Panc1 (cell line): ENCODE measurements at regions not wholly inside any gene's neighbourhood (a gene's known extent, or its start where the extent isn't known, plus 50 kb on each side); places are given as distances from the start of the nearest gene placed in this dataset.

Experiments
- ATAC-seq: fragments of 200-7000 bp; cut with Tn5 transposase; 2 replicates; pipeline ENCODE4 v1.9.1; 2020; ENCODE audit warnings: mild to moderate bottlenecking, moderate library complexity
- BruUV-seq: library from RNA; stranded (reverse); fragments of 400-500 nt; replicated peaks from 2 replicates; lab custom pipeline; 2021; lab: Mats Ljungman, UMichigan
- CTCF ChIA-PET: fragments of 300-600 bp; sonication (Branson Sonifier 250); formaldehyde crosslinking; loops from one replicate; lab custom pipeline; 2022; ENCODE audit warnings: antibody characterized with exemption; lab: Charles Lee
- POLR2A ChIA-PET: fragments of 300-600 bp; sonication (Branson Sonifier 250); formaldehyde crosslinking; loops from one replicate; lab custom pipeline; 2022; ENCODE audit warnings: antibody characterized with exemption; lab: Charles Lee
- DNase-seq: peaks from one replicate; pipeline ENCODE4 v3.0.0-alpha.2; 2010; ENCODE audit warnings: low read depth, low spot score
- H3K27ac ChIP-seq: 2 replicates; pipeline ENCODE4 v1.5.1; 2011; ENCODE audit warnings: mild to moderate bottlenecking, low read length, inconsistent platforms
- H3K27me3 ChIP-seq: fragments of 200-500 bp; sonication (Bioruptor generic); 2 replicates; pipeline ENCODE4 v1.6.0; 2014; ENCODE audit warnings: low read length, inconsistent platforms; ENCODE audit not compliant: control insufficient read depth, insufficient read depth
- H3K36me3 ChIP-seq: fragments of 200-500 bp; sonication (Bioruptor generic); 2 replicates; pipeline ENCODE4 v1.5.1; 2014; ENCODE audit warnings: inconsistent platforms, mild to moderate bottlenecking, low read length, moderate library complexity; ENCODE audit not compliant: control insufficient read depth, insufficient read depth
- H3K4me1 ChIP-seq: 2 replicates; pipeline ENCODE4 v1.5.1; 2011; ENCODE audit warnings: inconsistent platforms, mild to moderate bottlenecking, low read length, moderate library complexity; ENCODE audit not compliant: control insufficient read depth, insufficient read depth
- H3K4me3 ChIP-seq, 2 experiments: 2 replicates each; pipeline ENCODE4 v1.5.1; 2011 to 2012; ENCODE audit warnings: low read depth in 2 of 2, low read length in 2 of 2, mild to moderate bottlenecking in 2 of 2, inconsistent platforms in 1 of 2, moderate library complexity in 1 of 2
- H3K9me3 ChIP-seq: fragments of 200-500 bp; sonication (Bioruptor generic); 2 replicates; pipeline ENCODE4 v1.5.1; 2014; ENCODE audit warnings: low read depth, mild to moderate bottlenecking, inconsistent platforms, low read length, moderate library complexity; ENCODE audit not compliant: control insufficient read depth, insufficient read depth
- POLR2AphosphoS5 ChIP-seq: IDR thresholded peaks from 2 replicates; pipeline ENCODE4 v1.6.1; 2012; ENCODE audit warnings: mild to moderate bottlenecking, low read depth, low read length, moderate library complexity
- SIN3A ChIP-seq: IDR thresholded peaks from 2 replicates; pipeline ENCODE4 v1.6.1; 2012; ENCODE audit warnings: low read depth, mild to moderate bottlenecking, low read length, moderate library complexity, borderline replicate concordance; ENCODE audit not compliant: insufficient read depth
- TCF7L2 ChIP-seq: IDR thresholded peaks from 2 replicates; pipeline ENCODE4 v1.6.1; 2011; ENCODE audit warnings: mild to moderate bottlenecking, low read depth, low read length, inconsistent platforms
- in situ Hi-C: cut with HindIII; loops from 2 replicates; pipeline ENCODE4 v1.10.0; 2016; ENCODE audit warnings: low sequenced_read_pairs, low pct_unique_long_range_greater_than_20kb
- intact Hi-C: fragments of 100-400 bp; cut with micrococcal nuclease; formaldehyde crosslinking; loops from one replicate; pipeline ENCODE4 v1.10.0; 2022; ENCODE audit not compliant: unreplicated experiment
- TF ChIP-seq, protein P1 (sequence below), 2 experiments: IDR thresholded peaks; 2 replicates each; pipeline ENCODE4 v1.6.1; 2011 to 2012; ENCODE audit warnings: low read depth in 2 of 2, control low read depth in 1 of 2, low read length in 1 of 2, mild to moderate bottlenecking in 1 of 2, moderate library complexity in 1 of 2; ENCODE audit not compliant: insufficient read depth in 1 of 2
- TF ChIP-seq, protein P2 (sequence below): fragments of 450-650 bp; IDR thresholded peaks from 2 replicates; pipeline ENCODE4 v1.5.1; 2017; ENCODE audit warnings: mild to moderate bottlenecking

DNA sequence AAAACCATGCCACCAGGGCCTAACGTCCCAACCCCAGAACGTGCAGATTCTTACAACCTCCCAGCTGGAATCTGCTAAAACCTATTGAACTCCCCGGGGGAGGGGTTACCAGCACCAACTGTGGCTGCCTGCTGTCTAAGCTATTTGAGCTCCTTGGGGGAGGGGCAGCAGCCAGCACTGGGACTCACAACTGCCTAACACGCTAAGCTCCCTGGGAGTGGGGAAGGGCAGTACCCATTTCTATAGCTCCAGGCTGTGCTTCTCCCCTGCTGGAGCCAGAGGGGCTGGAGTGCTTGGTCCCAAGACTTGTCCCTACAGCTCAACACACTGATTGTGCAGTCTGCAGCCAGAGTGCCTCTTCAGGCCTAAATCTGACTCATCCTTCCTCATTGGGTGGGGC is 459.8 kb upstream of the FGF16 start:
- Histone ChIP-seq H3K9me3 (no peaks in the 10 kb centered on the region), H3K27me3 (no peaks in the 10 kb centered on the region), H3K4me3 (no peak overlapping the region), H3K36me3 (no peaks in the 10 kb centered on the region), H3K4me1 (no peaks in the 10 kb centered on the region), H3K27ac (no peak overlapping the region)
- TF ChIP-seq SIN3A (no peak), POLR2AphosphoS5 (no peak), TCF7L2 (no peak)
- TF ChIP-seq, protein P1, sequence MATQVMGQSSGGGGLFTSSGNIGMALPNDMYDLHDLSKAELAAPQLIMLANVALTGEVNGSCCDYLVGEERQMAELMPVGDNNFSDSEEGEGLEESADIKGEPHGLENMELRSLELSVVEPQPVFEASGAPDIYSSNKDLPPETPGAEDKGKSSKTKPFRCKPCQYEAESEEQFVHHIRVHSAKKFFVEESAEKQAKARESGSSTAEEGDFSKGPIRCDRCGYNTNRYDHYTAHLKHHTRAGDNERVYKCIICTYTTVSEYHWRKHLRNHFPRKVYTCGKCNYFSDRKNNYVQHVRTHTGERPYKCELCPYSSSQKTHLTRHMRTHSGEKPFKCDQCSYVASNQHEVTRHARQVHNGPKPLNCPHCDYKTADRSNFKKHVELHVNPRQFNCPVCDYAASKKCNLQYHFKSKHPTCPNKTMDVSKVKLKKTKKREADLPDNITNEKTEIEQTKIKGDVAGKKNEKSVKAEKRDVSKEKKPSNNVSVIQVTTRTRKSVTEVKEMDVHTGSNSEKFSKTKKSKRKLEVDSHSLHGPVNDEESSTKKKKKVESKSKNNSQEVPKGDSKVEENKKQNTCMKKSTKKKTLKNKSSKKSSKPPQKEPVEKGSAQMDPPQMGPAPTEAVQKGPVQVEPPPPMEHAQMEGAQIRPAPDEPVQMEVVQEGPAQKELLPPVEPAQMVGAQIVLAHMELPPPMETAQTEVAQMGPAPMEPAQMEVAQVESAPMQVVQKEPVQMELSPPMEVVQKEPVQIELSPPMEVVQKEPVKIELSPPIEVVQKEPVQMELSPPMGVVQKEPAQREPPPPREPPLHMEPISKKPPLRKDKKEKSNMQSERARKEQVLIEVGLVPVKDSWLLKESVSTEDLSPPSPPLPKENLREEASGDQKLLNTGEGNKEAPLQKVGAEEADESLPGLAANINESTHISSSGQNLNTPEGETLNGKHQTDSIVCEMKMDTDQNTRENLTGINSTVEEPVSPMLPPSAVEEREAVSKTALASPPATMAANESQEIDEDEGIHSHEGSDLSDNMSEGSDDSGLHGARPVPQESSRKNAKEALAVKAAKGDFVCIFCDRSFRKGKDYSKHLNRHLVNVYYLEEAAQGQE (IDR thresholded peaks at IDR 0.05; ENCODE audit: insufficient read depth in 1 of 2, low read depth in 2 of 2, low read length in 1 of 2): no peak
- TF ChIP-seq, protein P2, sequence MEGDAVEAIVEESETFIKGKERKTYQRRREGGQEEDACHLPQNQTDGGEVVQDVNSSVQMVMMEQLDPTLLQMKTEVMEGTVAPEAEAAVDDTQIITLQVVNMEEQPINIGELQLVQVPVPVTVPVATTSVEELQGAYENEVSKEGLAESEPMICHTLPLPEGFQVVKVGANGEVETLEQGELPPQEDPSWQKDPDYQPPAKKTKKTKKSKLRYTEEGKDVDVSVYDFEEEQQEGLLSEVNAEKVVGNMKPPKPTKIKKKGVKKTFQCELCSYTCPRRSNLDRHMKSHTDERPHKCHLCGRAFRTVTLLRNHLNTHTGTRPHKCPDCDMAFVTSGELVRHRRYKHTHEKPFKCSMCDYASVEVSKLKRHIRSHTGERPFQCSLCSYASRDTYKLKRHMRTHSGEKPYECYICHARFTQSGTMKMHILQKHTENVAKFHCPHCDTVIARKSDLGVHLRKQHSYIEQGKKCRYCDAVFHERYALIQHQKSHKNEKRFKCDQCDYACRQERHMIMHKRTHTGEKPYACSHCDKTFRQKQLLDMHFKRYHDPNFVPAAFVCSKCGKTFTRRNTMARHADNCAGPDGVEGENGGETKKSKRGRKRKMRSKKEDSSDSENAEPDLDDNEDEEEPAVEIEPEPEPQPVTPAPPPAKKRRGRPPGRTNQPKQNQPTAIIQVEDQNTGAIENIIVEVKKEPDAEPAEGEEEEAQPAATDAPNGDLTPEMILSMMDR: no peak
- no peak for ATAC-seq
- no TSS peak for BruUV-seq
- ChIA-PET CTCF (no interaction called here), POLR2A (no interaction called here)
- no peak for DNase-seq
- in situ Hi-C loops (no loop called here), intact Hi-C loops (no loop called here)

DNA sequence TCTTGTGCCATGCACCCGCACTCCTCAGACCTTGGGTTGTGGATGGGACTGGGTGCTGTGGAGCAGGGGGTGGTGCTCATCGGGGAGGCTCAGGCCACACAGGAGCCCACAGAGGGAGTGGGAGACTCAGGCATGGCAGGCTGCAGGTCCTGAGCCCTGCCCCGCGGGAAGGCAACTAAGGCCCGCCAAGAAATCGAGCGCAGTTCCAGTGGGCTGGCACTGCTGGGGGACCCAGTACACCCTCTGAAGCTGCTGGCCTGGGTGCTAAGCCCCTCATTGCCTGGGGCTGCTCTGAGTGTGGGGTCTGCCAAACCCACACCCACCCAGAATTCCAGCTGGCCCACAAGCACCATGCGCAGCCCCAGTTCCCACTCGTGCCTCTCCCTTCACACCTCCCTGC is 450.5 kb upstream of the FGF16 start:
- ChIA-PET CTCF (no interaction called here), POLR2A (no interaction called here)
- TF ChIP-seq POLR2AphosphoS5 (no peak), SIN3A (no peak), TCF7L2 (no peak)
- TF ChIP-seq, protein P2: no peak
- TF ChIP-seq, protein P1 (IDR thresholded peaks at IDR 0.05; ENCODE audit: insufficient read depth in 1 of 2, low read depth in 2 of 2, low read length in 1 of 2): no peak
- intact Hi-C loops (no loop called here), in situ Hi-C loops (no loop called here)
- Histone ChIP-seq H3K4me1 (no peaks in the 10 kb centered on the region), H3K4me3 (no peak overlapping the region), H3K27me3 (no peaks in the 10 kb centered on the region), H3K36me3 (no peaks in the 10 kb centered on the region), H3K27ac (no peak overlapping the region), H3K9me3 (no peaks in the 10 kb centered on the region)
- ATAC-seq: no peak
- no peak for DNase-seq
- BruUV-seq: no TSS peak
